HG03039 (cell line): ENCODE measurements at regions not wholly inside any gene's neighbourhood (a gene's known extent, or its start where the extent isn't known, plus 50 kb on each side); places are given as distances from the start of the nearest gene placed in this dataset.

Source experiments
- ATAC-seq: cut with Tn5 transposase; IDR thresholded peaks from one replicate; pipeline ENCODE4 v1.9.1; 2021; ENCODE audit warnings: mild to moderate bottlenecking, moderate library complexity; ENCODE audit not compliant: unreplicated experiment

- ATAC-seq = no peak
Measured at GRCh38 chr2:58578276-58578675, 337.2 kb upstream of the FANCL start.

GRCh38 chr2:58574873-58575272 is 333.7 kb upstream of the FANCL start:
- no peak for ATAC-seq

- ATAC-seq = no peak
Measured at GRCh38 chr2:58572731-58573130, 331.6 kb upstream of the FANCL start.

DNA sequence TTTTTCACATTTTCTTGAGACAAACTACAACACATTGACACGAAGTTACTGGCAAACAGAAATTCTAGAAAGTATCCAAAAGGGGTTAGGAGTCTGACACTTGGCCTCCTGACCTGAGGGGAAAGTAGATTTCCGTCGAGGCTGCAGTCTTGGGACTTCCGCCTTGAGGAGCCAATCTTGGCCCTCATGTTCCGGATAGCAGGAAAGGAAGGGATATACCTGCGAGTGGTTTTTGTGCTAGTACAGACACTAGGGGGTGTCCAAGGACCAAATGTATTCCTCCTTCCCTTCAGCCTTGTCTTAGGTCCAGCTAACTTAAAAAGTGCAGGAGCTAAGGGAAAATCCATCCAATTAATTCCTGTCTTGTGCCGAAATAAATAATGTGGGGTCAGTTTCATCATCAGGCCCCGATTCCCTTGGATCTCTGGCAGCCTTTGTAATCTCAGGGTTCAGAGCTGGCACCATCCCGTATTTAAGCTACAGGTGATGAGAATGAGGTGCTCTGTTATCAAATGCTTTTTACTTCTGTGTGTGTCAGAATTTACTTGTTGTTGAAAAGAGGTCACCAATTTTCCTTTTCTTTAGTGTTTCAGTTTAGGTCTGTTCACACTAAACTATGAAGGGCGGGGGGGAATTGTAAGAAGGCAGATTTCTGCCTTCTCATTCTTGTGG is 330.2 kb upstream of the FANCL start:
- peak; percentile 78 for ATAC-seq

DNA sequence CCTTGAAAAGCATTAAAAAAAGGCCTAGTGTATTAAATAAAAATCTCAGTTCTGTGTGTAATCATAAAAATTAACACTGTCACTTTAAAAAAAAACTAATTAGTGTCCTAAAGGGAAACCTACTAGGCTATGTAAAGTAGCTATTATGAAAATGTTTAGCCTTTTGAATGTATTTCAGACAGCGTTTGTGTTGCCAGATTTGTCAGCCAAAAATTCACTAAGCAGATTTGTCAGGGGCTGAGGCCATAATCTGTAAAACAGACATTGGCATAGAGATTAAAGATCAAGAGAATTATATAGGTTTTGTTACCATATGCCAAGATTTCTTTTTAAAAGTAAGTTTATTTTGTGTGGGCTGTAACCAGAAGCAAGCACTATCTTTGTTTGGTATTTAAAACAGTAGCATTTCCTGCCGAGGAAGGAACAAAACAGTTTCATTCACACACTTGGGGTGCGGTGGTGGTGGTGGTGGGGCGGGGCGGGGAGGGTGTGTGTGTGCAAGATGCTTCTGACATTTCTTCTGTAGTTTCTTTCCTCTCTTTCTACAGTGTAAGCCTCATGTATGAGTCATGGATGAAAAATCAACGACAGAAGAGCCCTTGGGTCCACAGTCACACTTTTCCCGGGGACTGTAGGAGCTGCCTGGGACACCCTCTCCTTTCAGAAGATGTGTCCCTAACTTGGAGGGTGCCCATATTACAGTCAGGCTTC is 328.5 kb upstream of the FANCL start:
- no peak for ATAC-seq

- no peak for ATAC-seq
Measured at GRCh38 chr2:58568901-58569300, 327.8 kb upstream of the FANCL start.

DNA sequence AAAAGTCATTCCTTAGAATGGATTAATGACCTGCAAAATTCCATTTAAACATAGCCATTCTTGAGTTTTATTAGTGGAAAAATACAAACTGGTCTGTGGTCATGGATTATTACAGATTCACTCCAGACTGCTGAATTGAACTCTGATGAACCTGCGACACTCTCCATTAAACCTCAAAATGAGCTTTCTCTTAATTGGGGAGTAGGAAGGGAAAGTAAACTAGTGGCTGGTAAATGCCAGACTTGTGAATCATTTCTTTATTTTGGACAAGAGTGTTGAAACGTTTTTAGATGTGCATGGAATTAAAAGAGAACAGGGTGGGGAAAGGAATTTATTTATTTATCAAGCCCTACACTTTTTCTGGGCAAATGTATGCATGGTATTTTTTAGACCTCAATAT is 321.2 kb upstream of the FANCL start:
- ATAC-seq = no peak

DNA sequence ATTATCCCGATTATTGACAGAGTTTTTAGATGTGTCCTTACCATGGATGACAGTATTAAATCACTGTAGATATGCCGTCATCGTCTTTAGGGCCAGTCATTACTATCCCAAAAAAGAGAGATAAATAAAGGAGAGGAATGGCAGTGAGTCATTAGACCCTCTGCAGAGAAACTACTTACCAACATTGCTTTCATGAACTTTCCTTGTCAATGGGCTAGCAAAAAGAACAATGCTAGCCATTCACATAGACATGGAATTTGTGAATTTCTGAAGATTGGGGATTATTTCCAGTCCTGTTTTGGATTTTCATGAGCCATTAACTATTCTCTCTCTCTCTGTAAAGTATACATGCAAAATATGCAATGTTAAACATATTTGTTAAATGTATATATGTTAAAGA is 319.4 kb upstream of the FANCL start:
- no peak for ATAC-seq

- no peak for ATAC-seq
Measured at GRCh38 chr2:58558881-58559280, 317.8 kb upstream of the FANCL start.

- no peak for ATAC-seq
Measured at GRCh38 chr2:58557176-58557575, 316.1 kb upstream of the FANCL start.

DNA sequence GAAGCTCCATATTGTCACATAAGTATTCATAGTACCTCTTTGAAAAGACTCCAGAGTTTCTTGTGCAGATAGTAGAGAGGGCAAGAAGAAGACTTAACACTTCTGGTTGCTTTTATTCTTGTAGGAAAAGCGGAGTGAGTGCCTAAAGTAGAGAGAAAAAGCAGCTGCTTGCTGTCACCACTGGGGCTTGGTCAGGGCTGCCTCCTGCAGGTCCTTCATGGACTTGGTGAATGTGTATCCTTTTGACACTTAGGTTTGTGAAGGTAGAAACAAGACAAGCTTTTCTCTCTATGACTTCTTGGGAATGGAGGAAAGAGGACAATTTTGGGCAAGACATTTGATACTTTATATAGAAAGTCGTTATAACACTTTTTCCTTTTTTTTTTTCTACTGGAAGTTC is 312.8 kb upstream of the FANCL start:
- no peak for ATAC-seq

- no peak for ATAC-seq
Measured at GRCh38 chr2:58553522-58553921, 312.4 kb upstream of the FANCL start.

- no peak for ATAC-seq
Measured at GRCh38 chr2:58545300-58546280, 304.5 kb upstream of the FANCL start.

DNA sequence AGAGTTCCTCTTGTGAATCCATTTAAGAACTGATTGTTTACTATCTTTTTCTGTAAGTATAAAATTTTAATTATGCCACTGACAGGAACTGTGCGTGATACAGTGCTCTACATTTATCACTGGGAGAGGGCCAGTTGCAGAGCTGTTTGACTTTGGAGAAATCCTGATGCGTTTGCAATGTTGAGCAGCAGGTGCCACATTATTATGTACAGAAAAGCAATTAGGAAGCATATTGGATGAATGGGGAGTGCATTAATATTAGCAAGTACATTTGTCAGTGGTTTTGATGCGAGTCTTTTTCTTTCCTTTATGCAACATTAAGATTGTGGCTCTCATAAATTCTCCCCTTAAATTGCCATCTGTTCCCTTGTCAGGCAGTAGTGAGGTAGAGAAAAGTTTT is 302.3 kb upstream of the FANCL start:
- no peak for ATAC-seq

DNA sequence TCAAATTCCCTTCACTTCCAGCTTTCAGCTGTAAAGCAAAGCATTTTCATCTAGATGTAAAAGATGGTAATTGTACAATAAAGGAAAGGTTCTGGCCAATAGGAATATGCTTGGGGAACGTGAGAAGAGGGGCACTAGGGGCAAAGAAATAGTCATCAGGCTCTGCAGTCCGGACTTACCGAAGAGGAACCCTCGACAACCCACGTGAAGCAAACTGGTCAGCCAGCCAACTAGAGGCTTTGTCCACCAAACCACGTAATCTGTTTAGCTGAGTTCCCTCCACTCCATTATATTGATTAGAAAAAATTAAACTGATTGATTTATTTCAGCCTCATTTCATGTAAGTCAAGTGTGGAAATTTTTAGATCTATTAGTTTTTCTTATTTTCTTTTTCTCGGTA is 300.4 kb upstream of the FANCL start:
- no peak for ATAC-seq

GRCh38 chr2:58540681-58541080 is 299.6 kb upstream of the FANCL start:
- ATAC-seq = no peak

GRCh38 chr2:58539973-58540372 is 298.8 kb upstream of the FANCL start:
- ATAC-seq = no peak

DNA sequence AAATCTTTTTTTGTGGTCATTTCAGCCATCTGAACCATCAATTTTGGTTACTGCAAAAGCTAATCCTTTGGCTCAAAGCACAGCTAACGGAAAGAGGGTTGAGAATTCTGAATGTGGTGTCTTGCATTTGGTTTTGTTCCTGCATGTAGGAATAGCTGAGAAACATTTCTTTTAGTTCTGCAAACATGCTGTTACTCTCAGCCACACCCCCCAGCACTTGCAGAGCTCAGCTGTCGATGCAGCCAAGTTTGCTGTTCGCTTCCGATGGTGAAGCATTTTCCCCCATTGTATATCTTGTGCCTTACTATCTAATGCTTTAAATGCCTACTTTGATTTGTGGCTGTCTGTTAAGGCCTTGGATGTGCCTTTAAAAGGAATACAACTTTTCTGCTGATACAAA is 294.9 kb upstream of the FANCL start:
- no peak for ATAC-seq

DNA sequence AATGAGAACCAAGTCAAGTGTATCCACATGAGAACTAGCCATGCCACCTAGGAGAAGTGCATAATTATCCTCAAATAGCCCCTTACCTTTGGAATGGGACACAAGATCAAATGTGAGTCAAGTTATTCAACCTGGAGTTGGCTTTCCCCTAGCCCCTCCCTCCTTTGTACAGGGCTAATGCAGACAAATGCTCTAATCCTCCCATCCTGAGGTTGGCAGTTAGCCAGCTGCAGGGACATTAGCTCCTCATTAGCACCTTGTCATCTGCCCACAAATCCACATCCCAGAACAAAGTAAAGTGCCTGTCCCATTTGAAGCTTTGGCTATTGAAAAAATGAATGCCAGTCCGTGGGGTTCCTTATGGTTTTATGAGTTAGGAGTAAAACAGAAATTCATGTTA is 294.1 kb upstream of the FANCL start:
- no peak for ATAC-seq

DNA sequence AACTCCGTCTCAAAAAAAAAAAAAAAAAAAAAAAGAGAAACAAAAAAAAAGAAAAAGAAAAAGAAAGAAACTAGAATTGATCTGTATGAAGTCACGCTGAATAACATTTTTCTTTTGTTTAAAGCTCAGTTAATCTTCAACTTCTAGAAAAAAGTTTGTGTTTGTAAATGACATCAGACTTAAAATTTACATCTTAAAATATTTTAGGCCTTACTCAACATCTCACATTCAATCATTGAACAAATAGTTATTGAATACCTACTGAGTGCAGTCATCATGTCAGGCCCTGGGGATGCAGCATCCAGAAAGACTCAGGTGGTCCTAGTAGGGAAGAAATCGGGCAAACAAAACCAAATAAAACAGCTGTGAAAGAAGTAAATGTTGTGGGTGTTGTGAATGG is 292.3 kb upstream of the FANCL start:
- no peak for ATAC-seq

DNA sequence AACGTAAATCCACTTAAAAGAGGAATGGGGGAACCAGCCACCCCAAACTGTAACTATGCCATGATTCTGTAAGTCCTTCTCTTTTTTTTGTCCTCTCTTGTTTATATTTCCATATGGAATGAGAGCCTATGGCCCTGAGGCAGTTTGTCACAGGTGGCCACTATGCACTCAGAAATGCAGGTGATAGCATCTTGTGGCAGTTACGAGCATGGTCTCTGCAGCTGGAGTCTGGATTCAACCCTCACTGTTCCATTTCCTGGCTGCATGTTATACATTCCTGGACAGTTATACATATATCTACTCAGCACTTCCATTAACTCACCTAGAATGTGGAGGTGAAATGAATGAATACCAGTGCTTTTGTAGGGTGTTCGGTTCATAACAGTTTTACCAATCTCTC is 291.5 kb upstream of the FANCL start:
- no peak for ATAC-seq

DNA sequence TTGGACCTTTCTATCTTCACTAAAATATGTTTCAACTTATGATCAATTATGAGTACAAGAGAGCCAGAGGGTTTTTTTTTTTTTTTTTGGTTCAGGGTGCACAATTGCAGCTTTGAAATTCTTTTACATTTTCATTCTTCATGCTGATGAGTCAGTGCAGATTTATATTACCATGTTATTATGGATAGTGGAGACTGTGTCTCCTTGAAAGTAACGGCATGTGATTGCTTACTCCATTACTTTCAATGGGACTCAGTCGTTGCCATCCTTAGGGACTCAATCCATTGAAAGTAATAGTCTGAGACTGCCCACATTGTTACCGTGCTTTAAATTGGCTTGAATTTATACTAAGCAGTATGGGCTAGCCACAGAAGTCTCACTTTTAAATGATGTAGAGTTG is 286.5 kb upstream of the FANCL start:
- ATAC-seq = no peak
